MM.1S (cell line): ENCODE measurements at regions not wholly inside any gene's neighbourhood (a gene's known extent, or its start where the extent isn't known, plus 50 kb on each side); places are given as distances from the start of the nearest gene placed in this dataset.

Experiments used
- DNase-seq: peaks from one replicate; pipeline ENCODE4 v3.0.0-alpha.2; 2015
- H2AFZ ChIP-seq: fragments of 300-600 bp; sonication (generic); 2 replicates; pipeline ENCODE4 v1.6.0; 2016; ENCODE audit warnings: antibody characterized with exemption, low read length
- H3F3A ChIP-seq: fragments of 300-600 bp; sonication (generic); 2 replicates; pipeline ENCODE4 v1.6.1; 2016; ENCODE audit warnings: mild to moderate bottlenecking, antibody characterized with exemption, low read length, moderate library complexity, mixed read lengths; ENCODE audit not compliant: insufficient read depth
- H3K27ac ChIP-seq: fragments of 300-600 bp; sonication (generic); 2 replicates; pipeline ENCODE4 v1.5.1; 2016; ENCODE audit warnings: mild to moderate bottlenecking, low read length
- H3K27me3 ChIP-seq: fragments of 300-600 bp; sonication (generic); replicated peaks from 2 replicates; pipeline ENCODE4 v1.6.0; 2016; ENCODE audit warnings: low read length; ENCODE audit not compliant: insufficient read depth
- H3K36me3 ChIP-seq: fragments of 300-600 bp; sonication (generic); replicated peaks from 2 replicates; pipeline ENCODE4 v1.6.1; 2016; ENCODE audit warnings: mild to moderate bottlenecking, low read length, mixed read lengths; ENCODE audit not compliant: insufficient read depth
- H3K4me1 ChIP-seq: fragments of 300-600 bp; sonication (generic); 2 replicates; pipeline ENCODE4 v1.6.1; 2016; ENCODE audit warnings: low read length, mixed read lengths
- H3K4me2 ChIP-seq: fragments of 300-600 bp; sonication (generic); 2 replicates; pipeline ENCODE4 v1.6.0; 2016; ENCODE audit warnings: low read depth, low read length
- H3K4me3 ChIP-seq: fragments of 300-600 bp; sonication (generic); 2 replicates; pipeline ENCODE4 v1.5.1; 2016; ENCODE audit warnings: low read length, mixed read lengths
- H3K79me2 ChIP-seq: fragments of 300-600 bp; sonication (generic); 2 replicates; pipeline ENCODE4 v1.6.1; 2016; ENCODE audit warnings: mixed run types, low read length, mixed read lengths
- H3K9ac ChIP-seq: fragments of 300-600 bp; sonication (generic); 2 replicates; pipeline ENCODE4 v1.6.1; 2016; ENCODE audit warnings: low read length, mixed read lengths
- H3K9me2 ChIP-seq: fragments of 300-600 bp; sonication (generic); replicated peaks from 2 replicates; pipeline ENCODE4 v1.6.1; 2016; ENCODE audit warnings: mild to moderate bottlenecking, low read length, mixed read lengths; ENCODE audit not compliant: insufficient read depth
- H3K9me3 ChIP-seq: fragments of 300-600 bp; sonication (generic); replicated peaks from 2 replicates; pipeline ENCODE4 v1.6.1; 2016; ENCODE audit warnings: mild to moderate bottlenecking, low read length, mixed read lengths; ENCODE audit not compliant: insufficient read depth
- H4K20me1 ChIP-seq: fragments of 300-600 bp; sonication (generic); 2 replicates; pipeline ENCODE4 v1.6.1; 2016; ENCODE audit warnings: mild to moderate bottlenecking, low read length, moderate library complexity, mixed read lengths; ENCODE audit not compliant: insufficient read depth
- CTCF ChIP-seq: fragments of 300-600 bp; sonication (generic); IDR thresholded peaks from 2 replicates; pipeline ENCODE4 v1.5.1; 2016; ENCODE audit warnings: antibody characterized with exemption, low read length, mixed read lengths
- EZH2 ChIP-seq: fragments of 300-600 bp; sonication (generic); optimal IDR thresholded peaks from 2 replicates; pipeline ENCODE3; 2017; ENCODE audit warnings: low read depth, mild to moderate bottlenecking, antibody characterized with exemption, low read length, mixed read lengths
- EZH2phosphoT487 ChIP-seq: fragments of 300-600 bp; sonication (generic); IDR thresholded peaks from 2 replicates; pipeline ENCODE4 v1.6.1; 2018; ENCODE audit warnings: antibody characterized with exemption, low read length

- Histone ChIP-seq H2AFZ (no peak overlapping the region), H3K27me3 (no peaks in the 10 kb centered on the region), H3K4me2 (no peak overlapping the region), H3K9me2 (no peaks in the 10 kb centered on the region), H3K27ac (no peak overlapping the region), H3F3A (no peaks in the 10 kb centered on the region), H3K4me3 (no peak overlapping the region), H4K20me1 (no peaks in the 10 kb centered on the region), H3K4me1 (no peaks in the 10 kb centered on the region), H3K9ac (no peak overlapping the region), H3K9me3 (no peaks in the 10 kb centered on the region), H3K79me2 (no peaks in the 10 kb centered on the region), H3K36me3 (no peaks in the 10 kb centered on the region)
- no peak for DNase-seq
- no peak for TF ChIP-seq CTCF
- no peak for TF ChIP-seq EZH2phosphoT487
- TF ChIP-seq EZH2: no peak
These were observed 119.5 kb upstream of the RGS6 start for GRCh38 chr14:71812693-71813092.

GRCh38 chr14:71815110-71815509, 117.1 kb upstream of the RGS6 start:
- Histone ChIP-seq H3K27ac (no peak overlapping the region), H4K20me1 (no peaks in the 10 kb centered on the region), H3K9ac (no peak overlapping the region), H3F3A (no peaks in the 10 kb centered on the region), H3K79me2 (no peaks in the 10 kb centered on the region), H2AFZ (no peak overlapping the region), H3K4me2 (no peak overlapping the region), H3K9me3 (no peaks in the 10 kb centered on the region), H3K4me3 (no peak overlapping the region), H3K9me2 (no peaks in the 10 kb centered on the region), H3K27me3 (no peaks in the 10 kb centered on the region), H3K4me1 (no peaks in the 10 kb centered on the region), H3K36me3 (no peaks in the 10 kb centered on the region)
- TF ChIP-seq CTCF (no peak), EZH2phosphoT487 (no peak), EZH2 (no peak)
- no peak for DNase-seq

DNA sequence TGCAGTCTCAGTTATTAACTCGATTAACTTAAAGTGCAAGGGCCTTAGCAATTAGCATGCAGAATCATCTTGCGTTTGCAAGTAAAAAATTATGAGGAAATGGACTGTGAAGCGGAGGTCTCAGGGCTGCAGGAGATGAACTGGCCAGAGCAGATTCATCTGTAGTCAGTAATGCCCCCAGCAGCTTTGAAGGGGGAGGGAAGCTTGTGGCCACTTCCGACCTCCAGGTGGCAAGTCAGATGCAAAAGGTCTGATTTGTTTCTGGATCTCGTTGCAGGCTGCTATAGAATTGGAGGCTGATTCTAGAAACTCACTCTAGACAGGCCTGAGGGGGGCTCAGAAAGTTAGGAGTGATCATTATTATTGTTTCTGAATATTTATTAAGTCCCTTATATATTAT, 107.4 kb upstream of the RGS6 start:
- Histone ChIP-seq H3K36me3 (no peaks in the 10 kb centered on the region), H3K9ac (no peak overlapping the region), H3K79me2 (no peaks in the 10 kb centered on the region), H3K4me1 (no peaks in the 10 kb centered on the region), H2AFZ (no peak overlapping the region), H3K9me3 (no peaks in the 10 kb centered on the region), H4K20me1 (no peaks in the 10 kb centered on the region), H3F3A (no peaks in the 10 kb centered on the region), H3K9me2 (no peaks in the 10 kb centered on the region), H3K27me3 (no peaks in the 10 kb centered on the region), H3K27ac (no peak overlapping the region), H3K4me3 (no peak overlapping the region), H3K4me2 (no peak overlapping the region)
- no peak for DNase-seq
- TF ChIP-seq EZH2: no peak
- no peak for TF ChIP-seq EZH2phosphoT487
- no peak for TF ChIP-seq CTCF

DNA sequence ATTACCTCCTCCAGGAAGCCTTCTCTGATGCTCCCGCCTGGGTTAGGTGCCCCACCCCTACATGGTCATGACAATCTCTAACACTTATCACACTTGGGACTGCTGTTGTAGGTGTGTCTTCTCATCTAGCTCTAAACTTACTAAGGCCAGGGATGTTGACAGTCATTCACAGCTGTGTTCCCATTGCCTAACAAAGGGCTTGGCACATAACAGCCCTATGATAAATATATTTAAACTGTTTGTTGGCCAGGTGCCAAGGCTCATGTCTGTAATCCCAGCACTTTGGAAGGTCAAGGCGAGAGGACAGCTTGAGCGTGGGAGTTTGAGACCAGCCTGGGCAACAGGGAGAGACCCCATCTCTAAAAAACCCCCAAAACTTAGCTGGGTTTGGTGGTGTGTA, 98.8 kb upstream of the RGS6 start:
- Histone ChIP-seq H3K4me1 (no peaks in the 10 kb centered on the region), H3K4me3 (no peak overlapping the region), H3K9me3 (no peaks in the 10 kb centered on the region), H4K20me1 (no peaks in the 10 kb centered on the region), H3F3A (no peaks in the 10 kb centered on the region), H3K9me2 (no peaks in the 10 kb centered on the region), H3K36me3 (no peaks in the 10 kb centered on the region), H3K27ac (no peak overlapping the region), H3K79me2 (no peaks in the 10 kb centered on the region), H2AFZ (no peak overlapping the region), H3K9ac (no peak overlapping the region), H3K27me3 (no peaks in the 10 kb centered on the region), H3K4me2 (no peak overlapping the region)
- no peak for DNase-seq
- TF ChIP-seq EZH2 (no peak), EZH2phosphoT487 (no peak), CTCF (no peak)
